Hematopoietic multipotent progenitor cell treated with erythropoietin and hydrocortisone succinate and interleukin-3 and kit ligand, for 17 days (in vitro differentiated cells): ENCODE measurements at regions not wholly inside any gene's neighbourhood (a gene's known extent, or its start where the extent isn't known, plus 50 kb on each side); places are given as distances from the start of the nearest gene placed in this dataset.

ENCODE experiments used
- DNase-seq: peaks from one replicate; pipeline ENCODE4 v3.0.0-alpha.2; 2015; ENCODE audit warnings: low spot score

DNA sequence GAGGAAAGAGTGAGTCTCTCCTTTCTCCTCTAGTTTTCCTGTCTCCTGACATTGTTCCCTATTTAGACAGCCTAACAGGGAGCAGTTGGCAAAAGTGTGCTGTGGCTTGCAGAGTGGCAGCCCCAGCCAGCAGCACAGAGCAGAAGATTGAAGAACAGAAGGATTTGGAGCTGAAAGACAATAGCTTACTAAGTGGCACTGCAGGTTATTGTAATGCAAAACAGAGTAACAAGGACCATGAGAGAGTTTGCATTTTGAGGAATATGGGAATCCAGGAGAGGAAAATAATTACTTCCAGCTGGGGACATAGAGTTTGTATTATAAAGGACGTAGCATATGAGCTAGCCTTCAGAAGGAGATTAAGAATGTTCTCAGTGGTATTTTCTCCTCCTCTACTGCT, 342.4 kb downstream of the AKAIN1 start:
- no peak for DNase-seq

GRCh38 chr18:4851301-4851976, 345.6 kb downstream of the AKAIN1 start:
- DNase-seq, result no peak

- DNase-seq, result no peak
Observed at GRCh38 chr18:4847056-4847455, 350.0 kb downstream of the AKAIN1 start.

DNA sequence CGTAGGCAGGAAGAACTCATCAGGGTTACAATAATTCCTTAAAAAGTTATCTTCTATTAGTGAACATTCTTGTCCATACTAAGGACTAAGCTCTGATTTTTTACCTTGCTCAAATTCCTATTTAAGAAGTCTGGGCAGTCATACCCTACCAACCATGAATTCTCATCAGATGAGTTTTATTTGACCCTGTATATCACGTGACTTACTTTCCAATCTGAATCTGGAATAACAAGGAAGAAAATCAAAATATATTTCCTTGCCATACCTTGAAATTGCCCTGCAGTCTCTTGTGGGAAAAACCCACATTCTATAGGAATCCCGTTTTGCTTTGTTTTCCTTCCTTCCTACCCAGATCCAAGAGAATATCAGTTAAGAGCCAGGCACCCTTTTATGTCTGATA, 352.7 kb downstream of the AKAIN1 start:
- DNase-seq, result no peak

GRCh38 chr18:4843771-4844170, 353.3 kb downstream of the AKAIN1 start:
- DNase-seq, result no peak

DNA sequence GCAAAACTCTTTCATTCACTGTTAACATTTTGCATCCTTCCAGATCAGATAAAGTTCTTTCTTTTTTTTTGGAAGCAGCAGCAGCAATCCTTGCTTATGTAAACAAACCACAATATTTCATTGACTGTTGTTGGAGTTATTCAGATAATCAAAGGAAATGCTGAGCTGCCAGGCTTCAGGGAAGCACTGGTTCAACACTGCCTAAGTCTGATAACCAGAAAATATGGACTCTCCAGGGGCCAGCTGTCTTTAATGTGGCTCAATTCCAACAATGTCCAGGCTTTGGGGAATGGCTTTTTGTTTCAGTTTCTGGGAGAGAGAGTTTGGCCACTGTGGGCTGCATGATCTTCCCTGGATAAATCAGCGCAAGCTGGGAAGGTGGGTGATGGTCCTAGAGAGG, 354.3 kb downstream of the AKAIN1 start:
- no peak for DNase-seq

GRCh38 chr18:4842287-4842686, 354.8 kb downstream of the AKAIN1 start:
- no peak for DNase-seq

- no peak for DNase-seq
Observed at GRCh38 chr18:4839639-4840038, 357.4 kb downstream of the AKAIN1 start.

DNA sequence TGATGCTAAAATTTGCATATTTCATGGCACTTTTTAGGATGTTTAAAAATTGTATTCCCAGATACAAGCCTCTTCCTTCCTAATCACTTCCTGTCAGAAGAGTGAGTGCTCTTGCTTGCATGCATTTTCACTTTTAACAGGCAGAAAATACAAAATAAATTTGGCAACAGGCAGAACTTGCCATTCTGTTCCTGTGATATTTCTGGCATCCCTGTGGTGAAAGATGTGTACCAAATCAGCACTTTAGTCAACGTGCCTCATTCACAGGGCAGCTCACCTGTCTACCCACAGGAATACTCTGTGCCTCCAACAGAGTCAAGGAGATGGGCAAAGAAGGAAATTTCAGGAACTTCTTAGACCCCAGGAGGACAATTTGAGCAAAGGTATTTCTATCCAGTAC, 360.9 kb downstream of the AKAIN1 start:
- no peak for DNase-seq

DNA sequence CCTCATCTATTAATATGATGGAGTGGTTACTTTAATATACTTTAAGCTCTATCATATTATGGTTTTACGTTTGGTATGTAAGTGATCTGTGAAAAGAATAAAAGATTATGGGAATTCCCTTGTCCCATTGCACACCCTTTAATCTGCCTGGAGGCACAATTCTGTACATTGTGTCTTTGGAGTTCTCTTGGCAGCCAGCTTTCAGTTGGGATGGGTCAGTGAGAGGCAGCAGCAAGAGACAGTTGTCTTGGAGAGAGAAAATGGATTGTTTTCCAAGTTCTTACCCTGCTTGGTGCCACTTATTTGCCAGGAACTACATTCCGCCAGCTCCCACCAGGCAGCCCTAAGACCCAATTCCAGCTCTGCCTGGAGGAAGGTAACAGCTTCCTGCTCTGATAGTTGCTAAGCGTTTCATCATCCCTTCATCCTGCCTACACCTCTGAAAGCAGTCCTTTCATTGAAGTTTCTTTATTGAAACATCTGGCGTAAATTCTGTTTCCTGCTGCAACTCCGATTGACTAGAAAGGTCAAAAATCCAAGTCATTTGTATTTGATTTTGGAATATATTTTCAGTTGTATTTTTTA, 365.2 kb downstream of the AKAIN1 start:
- DNase-seq, result no peak

DNA sequence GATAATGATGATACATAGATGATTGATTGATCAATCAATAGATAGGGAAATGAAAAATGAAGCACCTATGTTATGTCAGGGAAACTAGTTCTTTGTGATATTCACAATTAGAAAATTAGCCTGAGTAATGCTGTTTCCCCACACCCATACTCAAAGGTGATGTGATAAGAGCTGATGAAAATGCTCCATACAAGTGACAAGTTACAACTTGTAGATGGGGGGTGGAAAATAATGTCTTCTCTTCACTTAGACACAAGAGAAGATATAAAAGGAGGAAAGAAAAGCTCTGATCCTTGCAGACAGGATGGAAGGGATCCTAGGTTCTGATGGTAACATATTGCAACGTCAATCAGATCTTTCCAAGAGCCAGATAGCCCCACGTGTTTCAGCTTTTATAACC, 365.9 kb downstream of the AKAIN1 start:
- no peak for DNase-seq

- no peak for DNase-seq
Observed at GRCh38 chr18:4823091-4823490, 368.0 kb upstream of the DLGAP1 start.

DNA sequence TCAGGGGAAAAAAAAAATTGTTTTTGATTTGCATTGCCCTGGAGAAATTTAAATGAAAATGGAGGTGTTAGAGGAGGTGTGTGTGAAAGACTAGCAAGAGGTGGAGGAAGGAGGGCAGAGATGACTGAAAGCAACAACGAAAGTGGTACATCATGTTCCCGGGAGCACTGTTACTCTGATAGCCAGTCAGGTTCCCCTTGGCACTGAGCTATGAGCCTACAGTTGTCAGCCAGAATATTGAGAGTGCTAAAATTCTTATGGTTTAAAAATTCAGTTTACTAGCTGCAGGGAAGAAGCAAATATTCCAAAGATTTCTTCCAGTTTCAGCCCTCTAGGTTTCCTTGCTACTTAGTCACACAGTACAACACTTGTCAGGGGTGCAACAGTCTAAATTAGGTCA, 366.7 kb upstream of the DLGAP1 start:
- DNase-seq, result no peak

DNA sequence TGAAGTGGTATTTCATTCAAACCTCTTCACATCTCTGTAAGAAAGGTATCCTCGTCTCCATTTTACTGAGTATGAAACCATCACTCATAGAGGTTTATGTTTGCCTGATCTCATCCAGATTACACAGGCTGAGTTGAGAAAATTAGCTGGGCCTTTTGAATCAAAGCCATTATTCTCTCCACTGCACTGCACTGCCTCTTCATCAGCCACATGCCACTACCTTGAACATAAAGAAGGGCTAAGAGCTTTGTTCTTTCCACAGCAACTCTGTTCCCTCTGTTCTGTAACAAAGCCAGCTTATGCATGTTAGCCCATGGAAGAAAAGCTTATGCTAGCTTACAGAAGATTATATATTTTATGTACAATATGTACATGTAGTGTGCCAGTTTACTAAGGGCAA, 362.6 kb upstream of the DLGAP1 start:
- DNase-seq, result no peak

GRCh38 chr18:4813708-4814107, 358.6 kb upstream of the DLGAP1 start:
- no peak for DNase-seq

DNA sequence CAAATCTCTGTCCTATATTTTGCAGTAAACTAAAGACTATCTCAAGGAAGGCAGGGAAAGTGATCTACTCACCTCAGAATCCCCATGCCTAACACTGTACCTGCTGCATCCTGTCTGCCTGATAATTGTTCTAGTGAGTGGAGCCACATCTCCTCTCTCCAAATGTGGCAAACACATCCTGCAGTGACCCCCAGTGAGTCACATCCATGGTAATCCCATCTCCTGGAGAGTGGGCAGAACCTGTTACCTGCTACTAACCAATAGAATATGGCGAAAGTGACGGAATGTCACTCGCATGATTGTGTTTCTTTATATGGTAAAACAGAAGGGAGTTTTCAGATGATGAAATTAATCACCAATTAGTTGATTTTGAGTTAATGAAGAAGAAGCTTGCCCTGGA, 353.8 kb upstream of the DLGAP1 start:
- no peak for DNase-seq

- DNase-seq, result no peak
Observed at GRCh38 chr18:4807604-4808293, 352.6 kb upstream of the DLGAP1 start.

DNA sequence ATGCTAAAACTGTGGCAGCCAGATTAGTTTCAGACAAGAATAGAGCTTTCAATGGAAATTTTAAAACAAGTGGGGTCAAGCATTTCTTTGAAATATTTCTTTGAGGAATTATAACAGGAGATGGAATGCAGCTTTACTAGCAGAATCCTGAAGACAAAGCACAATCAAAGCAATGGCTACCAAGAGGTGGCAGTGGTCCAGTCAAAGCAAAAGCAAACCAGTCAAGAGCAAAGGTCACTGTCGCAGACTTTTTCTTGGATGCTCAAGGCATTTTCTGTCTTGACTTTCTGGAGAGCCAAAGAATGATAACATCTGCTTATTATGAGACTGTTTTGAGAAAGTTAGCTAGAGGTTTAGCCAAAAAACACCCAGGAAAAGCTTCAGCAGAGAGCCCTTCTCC, 351.2 kb upstream of the DLGAP1 start:
- DNase-seq, result no peak

DNA sequence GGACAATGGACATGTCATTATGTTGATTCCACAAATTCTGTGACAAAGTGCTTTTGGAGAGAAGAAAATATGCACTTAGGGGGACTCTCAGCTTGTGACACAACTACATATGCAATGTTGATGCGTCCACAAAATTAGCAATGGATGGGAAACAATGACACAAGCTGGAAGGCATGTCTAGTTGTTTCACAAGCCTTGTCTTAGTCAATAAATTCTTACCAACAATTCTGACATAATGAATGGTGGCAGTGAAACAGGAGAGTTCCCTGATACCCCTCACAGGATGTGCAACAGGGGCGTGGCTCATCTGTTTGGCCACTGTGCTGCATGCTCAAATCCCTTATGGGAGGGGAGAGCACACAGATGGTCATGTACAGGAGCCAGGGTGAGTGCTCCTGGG, 347.2 kb upstream of the DLGAP1 start:
- DNase-seq, result no peak

GRCh38 chr18:4801151-4801550, 346.0 kb upstream of the DLGAP1 start:
- no peak for DNase-seq

GRCh38 chr18:4797002-4797685, 342.0 kb upstream of the DLGAP1 start:
- DNase-seq, result no peak

- DNase-seq, result no peak
Observed at GRCh38 chr18:4789506-4789905, 334.4 kb upstream of the DLGAP1 start.

- no peak for DNase-seq
Observed at GRCh38 chr18:4781873-4782272, 326.8 kb upstream of the DLGAP1 start.
